Suprapubic skin (tissue), 3 donors: ENCODE measurements at regions not wholly inside any gene's neighbourhood (a gene's known extent, or its start where the extent isn't known, plus 50 kb on each side); places are given as distances from the start of the nearest gene placed in this dataset.

ENCODE experiments used
- CTCF ChIP-seq, 2 donors: fragments of 200-600 bp in 1 of 2; fragments of 450-650 bp in 1 of 2; sonication (generic) in 1 of 2; IDR thresholded peaks; one replicate each; pipeline ENCODE4 v1.5.1; 2016 to 2019; ENCODE audit warnings: antibody characterized with exemption in 2 of 2, mild to moderate bottlenecking in 1 of 2, moderate library complexity in 1 of 2
- POLR2A ChIP-seq, 2 donors: fragments of 450-650 bp; IDR thresholded peaks; one replicate each; pipeline ENCODE4 v1.6.1; 2017; ENCODE audit warnings: antibody characterized with exemption in 2 of 2, mild to moderate bottlenecking in 2 of 2, moderate library complexity in 2 of 2

GRCh38 chr15:96827981-96828380, 497.5 kb downstream of the NR2F2 start:
- TF ChIP-seq CTCF (IDR thresholded peaks at IDR 0.05) = no peak
- TF ChIP-seq POLR2A (IDR thresholded peaks at IDR 0.05) = no peak
